AG20443 (cell line): ENCODE measurements at regions not wholly inside any gene's neighbourhood (a gene's known extent, or its start where the extent isn't known, plus 50 kb on each side); places are given as distances from the start of the nearest gene placed in this dataset.

Source experiments
- DNase-seq: peaks from one replicate; pipeline ENCODE4 v3.0.0; 2012; ENCODE audit warnings: low spot score, mixed read lengths

- DNase-seq = no peak
Measured at GRCh38 chr4:127533028-127533700, 99.6 kb upstream of the INTU start.

GRCh38 chr4:127534041-127534825 lies 98.5 kb upstream of the INTU start:
- no peak for DNase-seq

- no peak for DNase-seq
Measured at GRCh38 chr4:127538016-127538415, 94.7 kb upstream of the INTU start.

- no peak for DNase-seq
Measured at GRCh38 chr4:127540497-127541025, 92.2 kb upstream of the INTU start.

- no peak for DNase-seq
Measured at GRCh38 chr4:127545271-127545670, 87.5 kb upstream of the INTU start.

GRCh38 chr4:127548990-127549925 lies 83.5 kb upstream of the INTU start:
- DNase-seq = no peak

GRCh38 chr4:127555106-127555505 lies 77.7 kb upstream of the INTU start:
- DNase-seq = no peak

- no peak for DNase-seq
Measured at GRCh38 chr4:127558088-127558487, 74.7 kb upstream of the INTU start.

GRCh38 chr4:127558489-127559407 lies 74.0 kb upstream of the INTU start:
- no peak for DNase-seq

- DNase-seq = no peak
Measured at GRCh38 chr4:127559981-127560380, 72.8 kb upstream of the INTU start.

- DNase-seq = no peak
Measured at GRCh38 chr4:127560755-127561154, 72.0 kb upstream of the INTU start.

GRCh38 chr4:127574643-127575042 lies 58.1 kb upstream of the INTU start:
- no peak for DNase-seq

- DNase-seq = no peak
Measured at GRCh38 chr4:127575888-127576287, 56.9 kb upstream of the INTU start.

- no peak for DNase-seq
Measured at GRCh38 chr4:127578491-127578890, 54.3 kb upstream of the INTU start.

GRCh38 chr4:127578967-127579366 lies 53.8 kb upstream of the INTU start:
- DNase-seq = no peak

- no peak for DNase-seq
Measured at GRCh38 chr4:127579821-127580220, 52.9 kb upstream of the INTU start.

- DNase-seq = no peak
Measured at GRCh38 chr4:127580300-127580699, 52.5 kb upstream of the INTU start.

- no peak for DNase-seq
Measured at GRCh38 chr4:127580891-127581290, 51.9 kb upstream of the INTU start.
